ENCODE measurements at regions not wholly inside any gene's neighbourhood (a gene's known extent, or its start where the extent isn't known, plus 50 kb on each side); places are given as distances from the start of the nearest gene placed in this dataset.
"Not testable (repeated sequence)": the region's sequence is repeated elsewhere in the genome, so short reads cannot be mapped to it uniquely, and the experiment has no call there.

GRCh38 chr2:237194906-237195305 lies 109.2 kb downstream of the COPS8 start:
- no peak for DNase-seq (ENCODE audit: extremely low read depth in 1 of 2, low read depth in 1 of 2)

GRCh38 chr2:237195396-237196120 lies 109.9 kb downstream of the COPS8 start:
- DNase-seq (ENCODE audit: extremely low read depth in 1 of 2, low read depth in 1 of 2), result no peak

- no peak for DNase-seq (ENCODE audit: extremely low read depth in 1 of 2, low read depth in 1 of 2)
Observed at GRCh38 chr2:237196409-237196808, 110.7 kb downstream of the COPS8 start.

GRCh38 chr2:237196866-237197618 lies 111.4 kb downstream of the COPS8 start:
- no peak for DNase-seq (ENCODE audit: extremely low read depth in 1 of 2, low read depth in 1 of 2)

GRCh38 chr2:237198164-237198855 lies 112.6 kb downstream of the COPS8 start:
- DNase-seq (ENCODE audit: extremely low read depth in 1 of 2, low read depth in 1 of 2), result no peak

GRCh38 chr2:237199082-237199481 lies 113.4 kb downstream of the COPS8 start:
- no peak for DNase-seq (ENCODE audit: extremely low read depth in 1 of 2, low read depth in 1 of 2)

- DNase-seq (ENCODE audit: extremely low read depth in 1 of 2, low read depth in 1 of 2), result no peak
Observed at GRCh38 chr2:237199577-237199976, 113.9 kb downstream of the COPS8 start.

GRCh38 chr2:237200462-237200861 lies 114.8 kb downstream of the COPS8 start:
- DNase-seq (ENCODE audit: extremely low read depth in 1 of 2, low read depth in 1 of 2), result no peak

- no peak for DNase-seq (ENCODE audit: extremely low read depth in 1 of 2, low read depth in 1 of 2)
Observed at GRCh38 chr2:237201461-237202287, 116.0 kb downstream of the COPS8 start.

- DNase-seq (ENCODE audit: extremely low read depth in 1 of 2, low read depth in 1 of 2), result no peak
Observed at GRCh38 chr2:237202288-237203030, 116.8 kb downstream of the COPS8 start.

GRCh38 chr2:237205043-237205541 lies 119.4 kb downstream of the COPS8 start:
- no peak for DNase-seq (ENCODE audit: extremely low read depth in 1 of 2, low read depth in 1 of 2)

GRCh38 chr2:237205561-237205971 lies 119.9 kb downstream of the COPS8 start:
- no peak for DNase-seq (ENCODE audit: extremely low read depth in 1 of 2, low read depth in 1 of 2)

- DNase-seq (ENCODE audit: extremely low read depth in 1 of 2, low read depth in 1 of 2), result no peak
Observed at GRCh38 chr2:237207646-237208045, 122.0 kb downstream of the COPS8 start.

GRCh38 chr2:237208373-237209260 lies 122.9 kb downstream of the COPS8 start:
- DNase-seq (ENCODE audit: extremely low read depth in 1 of 2, low read depth in 1 of 2), result no peak

GRCh38 chr2:237209885-237210284 lies 124.2 kb downstream of the COPS8 start:
- DNase-seq (ENCODE audit: extremely low read depth in 1 of 2, low read depth in 1 of 2), result no peak

GRCh38 chr2:237210297-237210696 lies 124.6 kb downstream of the COPS8 start:
- no peak for DNase-seq (ENCODE audit: extremely low read depth in 1 of 2, low read depth in 1 of 2)

GRCh38 chr2:237210763-237211162 lies 125.1 kb downstream of the COPS8 start:
- DNase-seq (ENCODE audit: extremely low read depth in 1 of 2, low read depth in 1 of 2), result no peak

GRCh38 chr2:237212356-237213279 lies 126.9 kb downstream of the COPS8 start:
- DNase-seq (ENCODE audit: extremely low read depth in 1 of 2, low read depth in 1 of 2), result not testable (repeated sequence)

Measured in activated CD8-positive, alpha-beta memory T cell treated with anti-CD3 and anti-CD28 coated beads for 1 hour (primary cell).